GM12878 (cell line): ENCODE measurements at regions not wholly inside any gene's neighbourhood (a gene's known extent, or its start where the extent isn't known, plus 50 kb on each side); places are given as distances from the start of the nearest gene placed in this dataset.

Experiments
- ATAC-seq: fragments of 200-7000 bp; cut with Tn5 transposase; 3 replicates; pipeline ENCODE4 v1.9.1; 2020; ENCODE audit warnings: mild to moderate bottlenecking, moderate library complexity
- BruUV-seq: library from RNA; stranded (reverse); fragments of 400-500 nt; replicated peaks from 2 replicates; lab custom pipeline; 2021; lab: Mats Ljungman, UMichigan
- CTCF ChIA-PET: fragments of 300-600 bp; sonication (Branson Sonifier 250); formaldehyde crosslinking; extraction: SDS; loops from one replicate; lab custom pipeline; 2021; ENCODE audit warnings: inconsistent platforms; lab: Yijun Ruan, JAX
- POLR2A ChIA-PET: fragments of 350-600 bp; formaldehyde crosslinking; extraction: SDS; loops from one replicate; lab custom pipeline; 2021; ENCODE audit warnings: inconsistent platforms; lab: Charles Lee
- RAD21 ChIA-PET: fragments of 300-600 bp; sonication (Branson Sonifier 250); formaldehyde crosslinking; loops from one replicate; lab custom pipeline; 2023; ENCODE audit warnings: antibody characterized with exemption; ENCODE audit not compliant: unreplicated experiment; lab: Charles Lee
- SMC1A ChIA-PET: fragments of 300-600 bp; sonication (Branson Sonifier 250); formaldehyde crosslinking; loops from one replicate; lab custom pipeline; 2023; ENCODE audit not compliant: unreplicated experiment, uncharacterized antibody; lab: Charles Lee
- DNase-seq: peaks from one replicate; pipeline ENCODE4 v3.0.0-alpha.2; 2011; ENCODE audit warnings: low read depth, low spot score
- FAIRE-seq: peaks from 3 replicates; lab custom pipeline; 2011; peaks lifted over from hg19 to GRCh38; lab: Jason Lieb, UNC
- H2AFZ ChIP-seq: 2 replicates; pipeline ENCODE4 v1.6.0; 2011; ENCODE audit warnings: low read depth, low read length, control low read depth; ENCODE audit not compliant: control insufficient read depth
- H3K27ac ChIP-seq: 2 replicates; pipeline ENCODE4 v1.5.1; 2011; ENCODE audit warnings: control low read depth; ENCODE audit not compliant: control insufficient read depth, insufficient read depth
- H3K27me3 ChIP-seq, 2 experiments: replicated peaks in 1 of 2; 2 replicates each; pipeline versions ENCODE4 v1.6.0 to v1.6.1; 2011; ENCODE audit warnings: low read length in 1 of 2; ENCODE audit not compliant: control insufficient read depth in 2 of 2, insufficient read depth in 2 of 2
- H3K36me3 ChIP-seq, 2 experiments: 2 replicates each; pipeline ENCODE4 v1.5.1; 2011; ENCODE audit warnings: low read length in 1 of 2; ENCODE audit not compliant: control insufficient read depth in 2 of 2, insufficient read depth in 2 of 2
- H3K4me1 ChIP-seq: 2 replicates; pipeline ENCODE4 v1.6.1; 2011; ENCODE audit warnings: mild to moderate bottlenecking, low read length, moderate library complexity, mixed read lengths; ENCODE audit not compliant: control insufficient read depth, insufficient read depth
- H3K4me2 ChIP-seq: 2 replicates; pipeline ENCODE4 v1.6.0; 2011; ENCODE audit warnings: control low read depth; ENCODE audit not compliant: control insufficient read depth, insufficient read depth
- H3K4me3 ChIP-seq: fragments of 200-600 bp; sonication (generic); 2 replicates; pipeline ENCODE4 v1.5.1; 2016
- H3K79me2 ChIP-seq: 2 replicates; pipeline ENCODE4 v1.6.0; 2011; ENCODE audit warnings: low read length; ENCODE audit not compliant: control insufficient read depth, insufficient read depth
- H3K9ac ChIP-seq: 2 replicates; pipeline ENCODE4 v1.8.0; 2011; ENCODE audit warnings: low read length, control low read depth, mixed read lengths; ENCODE audit not compliant: control insufficient read depth, insufficient read depth
- H3K9me3 ChIP-seq: replicated peaks from 3 replicates; pipeline ENCODE4 v1.5.1; 2011; ENCODE audit warnings: mild to moderate bottlenecking, low read length; ENCODE audit not compliant: control insufficient read depth, insufficient read depth
- H4K20me1 ChIP-seq: 2 replicates; pipeline ENCODE4 v1.6.0; 2011; ENCODE audit not compliant: control insufficient read depth, insufficient read depth
- CHD1 ChIP-seq: IDR thresholded peaks from 2 replicates; pipeline ENCODE4 v1.6.1; 2012; ENCODE audit warnings: low read depth, low read length, improper control_type of control experiment
- HDAC2 ChIP-seq: fragments of 200-600 bp; sonication (generic); IDR thresholded peaks from 2 replicates; pipeline ENCODE4 v1.6.1; 2017
- IKZF1 ChIP-seq: fragments of 450-650 bp; conservative IDR thresholded peaks from 2 replicates; pipeline ENCODE4 v1.6.1; 2017; ENCODE audit warnings: antibody characterized with exemption, mild to moderate bottlenecking
- NRF1 ChIP-seq: conservative IDR thresholded peaks from 2 replicates; pipeline ENCODE4 v1.6.1; 2011; ENCODE audit warnings: mild to moderate bottlenecking, low read depth, low read length, improper control_type of control experiment
- WGBS: methylation state at CpG from one replicate; pipeline ENCODE4 v1.1.6; 2016; ENCODE audit warnings: low lambda C conversion rate; ENCODE audit not compliant: insufficient replicate concordance, insufficient coverage; ENCODE audit errors: missing lambda C conversion rate; 5-methylcytosine and 5-hydroxymethylcytosine counted together
- in situ Hi-C: fragments of 300-500 bp; cut with MboI; formaldehyde crosslinking; loops from 9 replicates; pipeline ENCODE4 v1.14.3; 2018; ENCODE audit warnings: mixed read lengths
- intact Hi-C: fragments of 100-400 bp; cut with micrococcal nuclease; formaldehyde crosslinking; loops from one replicate; pipeline ENCODE4 v1.14.2; 2022; ENCODE audit not compliant: unreplicated experiment
- TF ChIP-seq, protein P1 (sequence below): fragments of 450-650 bp; IDR thresholded peaks from 2 replicates; pipeline ENCODE4 v1.6.1; 2017; ENCODE audit warnings: borderline replicate concordance
- TF ChIP-seq, protein P2 (sequence below): IDR thresholded peaks from 2 replicates; pipeline ENCODE4 v1.6.1; 2012; ENCODE audit warnings: low read depth, low read length, improper control_type of control experiment
- TF ChIP-seq, protein P3 (sequence below): fragments of 450-650 bp; IDR thresholded peaks from 2 replicates; pipeline ENCODE4 v1.6.1; 2017; ENCODE audit warnings: mild to moderate bottlenecking, moderate library complexity

DNA sequence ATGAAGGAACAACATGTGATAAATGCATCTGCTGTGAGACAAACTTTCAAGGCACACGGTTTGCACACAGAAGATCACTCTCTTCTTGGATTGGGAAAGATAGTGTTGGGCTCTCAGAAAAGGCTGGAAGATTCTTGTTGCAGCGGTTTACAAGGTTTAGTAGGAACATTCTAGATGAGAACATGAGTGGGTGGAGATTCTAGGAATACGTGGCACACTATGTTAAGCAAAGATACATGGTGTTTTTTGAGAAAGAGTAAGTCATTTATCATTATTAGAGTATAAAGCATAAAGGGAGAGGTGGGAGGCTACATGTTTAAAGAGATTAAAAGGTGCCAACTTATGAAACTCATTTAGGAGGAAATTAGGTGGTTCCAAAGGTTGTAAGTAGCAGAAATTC, 348.8 kb upstream of the HS3ST1 start:
- intact Hi-C loops (no loop called here), in situ Hi-C loops (no loop called here)
- no peak overlapping the region for H3K9ac ChIP-seq
- BruUV-seq = no TSS peak
- H3K9me3 ChIP-seq = no peaks in the 10 kb centered on the region
- H3K4me3 ChIP-seq = no peak overlapping the region
- 15% methylated on average over 3 of the region's 3 CpGs for WGBS
- POLR2A ChIA-PET = no interaction called here
- RAD21 ChIA-PET = interaction anchor here (0.6 kb wide), 1 partner anchor 1626 kb away, joined by 3 read pairs; no protein-coding TSS in a partner anchor
- H4K20me1 ChIP-seq = no peaks in the 10 kb centered on the region
- no peaks in the 10 kb centered on the region for H3K36me3 ChIP-seq
- H3K27ac ChIP-seq = no peak overlapping the region
- H3K79me2 ChIP-seq = no peaks in the 10 kb centered on the region
- H2AFZ ChIP-seq = no peak overlapping the region
- no peak overlapping the region for H3K4me2 ChIP-seq
- CTCF ChIA-PET = interaction anchor here (0.6 kb wide), 1 partner anchor 289 kb away, joined by 3 read pairs; no protein-coding TSS in a partner anchor
- ATAC-seq (no peak), DNase-seq (no peak), FAIRE-seq (no peak)
- H3K27me3 ChIP-seq = no peaks in the 10 kb centered on the region
- TF ChIP-seq, protein P1, sequence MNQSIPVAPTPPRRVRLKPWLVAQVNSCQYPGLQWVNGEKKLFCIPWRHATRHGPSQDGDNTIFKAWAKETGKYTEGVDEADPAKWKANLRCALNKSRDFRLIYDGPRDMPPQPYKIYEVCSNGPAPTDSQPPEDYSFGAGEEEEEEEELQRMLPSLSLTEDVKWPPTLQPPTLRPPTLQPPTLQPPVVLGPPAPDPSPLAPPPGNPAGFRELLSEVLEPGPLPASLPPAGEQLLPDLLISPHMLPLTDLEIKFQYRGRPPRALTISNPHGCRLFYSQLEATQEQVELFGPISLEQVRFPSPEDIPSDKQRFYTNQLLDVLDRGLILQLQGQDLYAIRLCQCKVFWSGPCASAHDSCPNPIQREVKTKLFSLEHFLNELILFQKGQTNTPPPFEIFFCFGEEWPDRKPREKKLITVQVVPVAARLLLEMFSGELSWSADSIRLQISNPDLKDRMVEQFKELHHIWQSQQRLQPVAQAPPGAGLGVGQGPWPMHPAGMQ = no peak
- TF ChIP-seq NRF1 = no peak
- no peak for TF ChIP-seq CHD1
- TF ChIP-seq IKZF1 = no peak
- TF ChIP-seq, protein P2, sequence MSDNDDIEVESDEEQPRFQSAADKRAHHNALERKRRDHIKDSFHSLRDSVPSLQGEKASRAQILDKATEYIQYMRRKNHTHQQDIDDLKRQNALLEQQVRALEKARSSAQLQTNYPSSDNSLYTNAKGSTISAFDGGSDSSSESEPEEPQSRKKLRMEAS = no peak
- TF ChIP-seq HDAC2 = no peak
- TF ChIP-seq, protein P3, sequence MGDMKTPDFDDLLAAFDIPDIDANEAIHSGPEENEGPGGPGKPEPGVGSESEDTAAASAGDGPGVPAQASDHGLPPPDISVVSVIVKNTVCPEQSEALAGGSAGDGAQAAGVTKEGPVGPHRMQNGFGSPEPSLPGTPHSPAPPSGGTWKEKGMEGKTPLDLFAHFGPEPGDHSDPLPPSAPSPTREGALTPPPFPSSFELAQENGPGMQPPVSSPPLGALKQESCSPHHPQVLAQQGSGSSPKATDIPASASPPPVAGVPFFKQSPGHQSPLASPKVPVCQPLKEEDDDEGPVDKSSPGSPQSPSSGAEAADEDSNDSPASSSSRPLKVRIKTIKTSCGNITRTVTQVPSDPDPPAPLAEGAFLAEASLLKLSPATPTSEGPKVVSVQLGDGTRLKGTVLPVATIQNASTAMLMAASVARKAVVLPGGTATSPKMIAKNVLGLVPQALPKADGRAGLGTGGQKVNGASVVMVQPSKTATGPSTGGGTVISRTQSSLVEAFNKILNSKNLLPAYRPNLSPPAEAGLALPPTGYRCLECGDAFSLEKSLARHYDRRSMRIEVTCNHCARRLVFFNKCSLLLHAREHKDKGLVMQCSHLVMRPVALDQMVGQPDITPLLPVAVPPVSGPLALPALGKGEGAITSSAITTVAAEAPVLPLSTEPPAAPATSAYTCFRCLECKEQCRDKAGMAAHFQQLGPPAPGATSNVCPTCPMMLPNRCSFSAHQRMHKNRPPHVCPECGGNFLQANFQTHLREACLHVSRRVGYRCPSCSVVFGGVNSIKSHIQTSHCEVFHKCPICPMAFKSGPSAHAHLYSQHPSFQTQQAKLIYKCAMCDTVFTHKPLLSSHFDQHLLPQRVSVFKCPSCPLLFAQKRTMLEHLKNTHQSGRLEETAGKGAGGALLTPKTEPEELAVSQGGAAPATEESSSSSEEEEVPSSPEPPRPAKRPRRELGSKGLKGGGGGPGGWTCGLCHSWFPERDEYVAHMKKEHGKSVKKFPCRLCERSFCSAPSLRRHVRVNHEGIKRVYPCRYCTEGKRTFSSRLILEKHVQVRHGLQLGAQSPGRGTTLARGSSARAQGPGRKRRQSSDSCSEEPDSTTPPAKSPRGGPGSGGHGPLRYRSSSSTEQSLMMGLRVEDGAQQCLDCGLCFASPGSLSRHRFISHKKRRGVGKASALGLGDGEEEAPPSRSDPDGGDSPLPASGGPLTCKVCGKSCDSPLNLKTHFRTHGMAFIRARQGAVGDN = no peak
- SMC1A ChIA-PET = no interaction called here
- no peaks in the 10 kb centered on the region for H3K4me1 ChIP-seq
